ENCODE measurements at regions not wholly inside any gene's neighbourhood (a gene's known extent, or its start where the extent isn't known, plus 50 kb on each side); places are given as distances from the start of the nearest gene placed in this dataset.

DNA sequence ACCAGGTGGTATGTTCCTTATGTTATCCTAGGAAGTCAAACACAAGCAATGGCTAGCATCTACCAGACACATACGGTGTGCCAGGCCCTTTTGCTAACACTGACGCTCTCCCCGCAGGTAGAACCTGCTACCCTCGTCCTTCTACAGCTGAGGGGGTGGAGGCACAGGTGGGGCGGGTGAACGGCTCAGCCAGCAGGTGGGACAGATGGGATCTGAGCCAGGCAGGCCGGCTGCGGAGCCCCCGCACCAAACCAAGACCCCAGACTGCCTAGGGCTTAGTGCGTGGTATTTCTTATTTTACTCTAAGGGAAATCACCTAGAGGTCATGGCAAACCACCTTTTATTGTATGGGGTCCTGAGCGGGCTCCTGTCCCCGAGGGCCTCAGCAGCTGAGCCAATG lies 53.9 kb upstream of the PCSK6 start:
- no peak overlapping the region for H3K4me3 ChIP-seq (ENCODE audit: low read depth, low read length)
- no peaks in the 10 kb centered on the region for H3K4me1 ChIP-seq
- H3K27me3 ChIP-seq, result peaks cover 7% of the 10 kb centered on the region; the same call in 1 of the 2 replicates
- H3K9me3 ChIP-seq, result no peaks in the 10 kb centered on the region
- TF ChIP-seq, protein P1, sequence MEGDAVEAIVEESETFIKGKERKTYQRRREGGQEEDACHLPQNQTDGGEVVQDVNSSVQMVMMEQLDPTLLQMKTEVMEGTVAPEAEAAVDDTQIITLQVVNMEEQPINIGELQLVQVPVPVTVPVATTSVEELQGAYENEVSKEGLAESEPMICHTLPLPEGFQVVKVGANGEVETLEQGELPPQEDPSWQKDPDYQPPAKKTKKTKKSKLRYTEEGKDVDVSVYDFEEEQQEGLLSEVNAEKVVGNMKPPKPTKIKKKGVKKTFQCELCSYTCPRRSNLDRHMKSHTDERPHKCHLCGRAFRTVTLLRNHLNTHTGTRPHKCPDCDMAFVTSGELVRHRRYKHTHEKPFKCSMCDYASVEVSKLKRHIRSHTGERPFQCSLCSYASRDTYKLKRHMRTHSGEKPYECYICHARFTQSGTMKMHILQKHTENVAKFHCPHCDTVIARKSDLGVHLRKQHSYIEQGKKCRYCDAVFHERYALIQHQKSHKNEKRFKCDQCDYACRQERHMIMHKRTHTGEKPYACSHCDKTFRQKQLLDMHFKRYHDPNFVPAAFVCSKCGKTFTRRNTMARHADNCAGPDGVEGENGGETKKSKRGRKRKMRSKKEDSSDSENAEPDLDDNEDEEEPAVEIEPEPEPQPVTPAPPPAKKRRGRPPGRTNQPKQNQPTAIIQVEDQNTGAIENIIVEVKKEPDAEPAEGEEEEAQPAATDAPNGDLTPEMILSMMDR (IDR thresholded peaks at IDR 0.05; ENCODE audit: low read depth, low read length), result no peak
- H3K36me3 ChIP-seq, result no peaks in the 10 kb centered on the region
- no peak for DNase-seq

GRCh38 chr15:101543026-101543390 lies 53.5 kb upstream of the PCSK6 start:
- H3K36me3 ChIP-seq, result no peaks in the 10 kb centered on the region
- no peaks in the 10 kb centered on the region for H3K4me1 ChIP-seq
- no peak for DNase-seq
- no peak overlapping the region for H3K4me3 ChIP-seq (ENCODE audit: low read depth, low read length)
- H3K27me3 ChIP-seq, result peaks cover 4% of the 10 kb centered on the region; the same call in 1 of the 2 replicates
- TF ChIP-seq, protein P1 (IDR thresholded peaks at IDR 0.05; ENCODE audit: low read depth, low read length), result no peak
- H3K9me3 ChIP-seq, result no peaks in the 10 kb centered on the region

DNA sequence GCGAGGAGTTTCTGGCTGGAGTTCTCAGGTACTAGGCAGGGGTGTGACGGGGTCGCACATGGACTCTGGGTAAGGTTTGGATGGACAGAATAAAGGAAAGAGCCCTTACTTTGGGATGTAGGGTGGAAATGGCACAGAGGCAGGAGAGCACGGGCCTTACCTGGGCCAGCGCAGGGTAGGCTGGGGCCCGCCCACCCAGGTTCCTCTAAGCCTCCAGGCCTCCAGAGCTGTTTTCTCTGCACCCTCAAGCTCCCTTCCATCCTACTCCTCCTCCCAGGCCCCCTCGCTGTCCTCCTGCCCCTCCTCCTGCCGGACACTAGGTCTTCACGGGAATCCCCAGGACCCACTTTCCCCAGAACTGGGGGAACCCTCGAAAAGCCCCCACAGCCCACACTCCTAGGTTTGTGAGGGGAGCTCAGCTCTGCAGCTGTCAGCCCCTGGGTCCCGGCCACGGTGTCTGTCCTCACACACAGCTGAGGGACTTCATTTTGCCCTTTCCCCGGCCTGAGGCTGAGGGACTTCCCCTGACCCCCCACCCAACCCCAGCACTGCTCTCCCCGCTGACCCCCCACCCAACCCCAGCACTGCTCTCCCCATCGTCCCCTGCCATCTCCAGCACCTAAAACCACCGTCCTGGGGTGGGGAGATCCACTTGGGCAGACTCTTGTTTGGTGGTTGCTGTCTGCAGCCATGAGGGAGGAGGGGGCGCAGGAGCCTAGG lies 53.0 kb upstream of the PCSK6 start:
- no peak for DNase-seq
- TF ChIP-seq, protein P1 (IDR thresholded peaks at IDR 0.05; ENCODE audit: low read depth, low read length), result no peak
- H3K27me3 ChIP-seq, result no peaks in the 10 kb centered on the region; the same call in 1 of the 2 replicates
- no peaks in the 10 kb centered on the region for H3K9me3 ChIP-seq
- H3K36me3 ChIP-seq, result no peaks in the 10 kb centered on the region
- no peak overlapping the region for H3K4me3 ChIP-seq (ENCODE audit: low read depth, low read length)
- no peaks in the 10 kb centered on the region for H3K4me1 ChIP-seq

- no peak overlapping the region for H3K4me3 ChIP-seq (ENCODE audit: low read depth, low read length)
- no peaks in the 10 kb centered on the region for H3K9me3 ChIP-seq
- H3K36me3 ChIP-seq, result no peaks in the 10 kb centered on the region
- DNase-seq, result no peak
- no peaks in the 10 kb centered on the region for H3K4me1 ChIP-seq
- TF ChIP-seq, protein P1 (IDR thresholded peaks at IDR 0.05; ENCODE audit: low read depth, low read length), result no peak
- no peaks in the 10 kb centered on the region for H3K27me3 ChIP-seq
These were observed 52.2 kb upstream of the PCSK6 start for GRCh38 chr15:101541501-101542292.

DNA sequence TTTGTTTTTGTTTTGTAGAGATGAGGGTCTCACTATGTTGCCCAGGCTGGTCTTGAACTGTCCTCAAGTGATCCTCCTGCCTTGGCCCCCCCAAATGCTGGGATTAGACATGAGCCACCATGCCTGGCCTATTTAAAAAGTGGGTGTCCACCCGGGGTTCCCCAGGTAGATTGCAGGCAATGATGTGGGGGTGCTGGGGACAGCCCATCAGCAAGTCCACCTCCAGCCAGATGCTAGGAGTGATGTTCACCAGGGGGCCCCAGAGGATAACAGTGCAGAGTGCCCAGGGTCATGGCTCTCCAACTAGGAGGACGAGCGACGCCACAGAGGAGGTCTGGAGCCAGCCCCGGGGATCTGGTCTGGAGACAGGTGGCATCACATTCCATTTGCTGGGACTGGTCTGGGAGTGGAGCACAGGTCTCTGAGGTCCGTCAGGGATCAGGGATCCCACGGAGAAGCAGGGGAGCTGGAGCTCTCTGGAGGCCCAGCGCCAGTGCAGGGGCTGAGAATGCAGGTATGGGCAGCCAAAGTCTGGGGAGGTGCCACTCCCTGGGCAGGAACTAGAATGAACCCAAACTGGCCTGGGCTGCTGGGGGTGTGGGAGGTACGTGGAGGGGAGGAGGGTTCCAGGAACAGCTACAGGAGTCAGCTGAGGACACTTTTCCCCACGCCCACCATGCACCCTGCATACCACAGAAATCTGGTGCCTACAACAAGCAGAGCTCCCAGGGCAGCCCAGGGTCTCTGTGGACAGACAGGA lies 51.2 kb upstream of the PCSK6 start:
- TF ChIP-seq, protein P1 (IDR thresholded peaks at IDR 0.05; ENCODE audit: low read depth, low read length), result peak; percentile 46
- no peaks in the 10 kb centered on the region for H3K27me3 ChIP-seq
- no peaks in the 10 kb centered on the region for H3K9me3 ChIP-seq
- H3K4me1 ChIP-seq, result no peaks in the 10 kb centered on the region
- no peak overlapping the region for H3K4me3 ChIP-seq (ENCODE audit: low read depth, low read length)
- peak; percentile 55 for DNase-seq
- no peaks in the 10 kb centered on the region for H3K36me3 ChIP-seq
